Vagina (tissue), 2 donors: ENCODE measurements at regions not wholly inside any gene's neighbourhood (a gene's known extent, or its start where the extent isn't known, plus 50 kb on each side); places are given as distances from the start of the nearest gene placed in this dataset.
"Not testable (repeated sequence)": the region's sequence is repeated elsewhere in the genome, so short reads cannot be mapped to it uniquely, and the experiment has no call there.

Experiments
- DNase-seq, 2 donors: peaks; one replicate each; pipeline ENCODE4 v3.0.0-alpha.2; 2017; ENCODE audit errors: extremely low spot score in 2 of 2
- H3K27ac ChIP-seq: fragments of 200-600 bp; sonication (generic); one replicate; pipeline ENCODE4 v1.5.1; 2019
- H3K27me3 ChIP-seq: fragments of 200-600 bp; sonication (generic); one replicate; pipeline ENCODE4 v1.5.1; 2019
- H3K36me3 ChIP-seq, 2 donors: fragments of 200-600 bp; sonication (generic); one replicate each; pipeline ENCODE4 v1.5.1; 2017 to 2019
- H3K4me1 ChIP-seq: fragments of 200-600 bp; sonication (generic); one replicate; pipeline ENCODE4 v1.5.1; 2019
- H3K4me3 ChIP-seq, 2 donors: fragments of 200-600 bp; sonication (generic); 1 replicate in 1 of 2; 2 replicates in 1 of 2; pipeline ENCODE4 v1.5.1; 2016 to 2019
- H3K9me3 ChIP-seq: fragments of 200-600 bp; sonication (generic); one replicate; pipeline ENCODE4 v1.5.1; 2019
- POLR2A ChIP-seq, 2 donors: fragments of 450-650 bp; IDR thresholded peaks; one replicate each; pipeline ENCODE4 v1.6.1; 2017; ENCODE audit warnings: antibody characterized with exemption in 2 of 2, mild to moderate bottlenecking in 2 of 2, moderate library complexity in 2 of 2
- POLR2AphosphoS5 ChIP-seq, 2 donors: sonication (generic); formaldehyde crosslinking; IDR thresholded peaks; one replicate each; pipeline ENCODE4 v1.9.0; 2017; ENCODE audit warnings: antibody characterized with exemption in 2 of 2, mild to moderate bottlenecking in 2 of 2, low read depth in 1 of 2; ENCODE audit not compliant: insufficient read depth in 1 of 2
- intact Hi-C: fragments of 100-400 bp; cut with DNase I; formaldehyde crosslinking; loops from one replicate; pipeline ENCODE4 v1.15.1; 2023
- TF ChIP-seq, protein P1 (sequence below), 3 experiments: fragments of 450-650 bp in 2 of 3; fragments of 200-600 bp in 1 of 3; sonication (generic) in 1 of 3; IDR thresholded peaks; one replicate each; pipeline ENCODE4 v1.5.1; 2017 to 2019; ENCODE audit warnings: antibody characterized with exemption in 3 of 3, mild to moderate bottlenecking in 2 of 3, moderate library complexity in 2 of 3

DNA sequence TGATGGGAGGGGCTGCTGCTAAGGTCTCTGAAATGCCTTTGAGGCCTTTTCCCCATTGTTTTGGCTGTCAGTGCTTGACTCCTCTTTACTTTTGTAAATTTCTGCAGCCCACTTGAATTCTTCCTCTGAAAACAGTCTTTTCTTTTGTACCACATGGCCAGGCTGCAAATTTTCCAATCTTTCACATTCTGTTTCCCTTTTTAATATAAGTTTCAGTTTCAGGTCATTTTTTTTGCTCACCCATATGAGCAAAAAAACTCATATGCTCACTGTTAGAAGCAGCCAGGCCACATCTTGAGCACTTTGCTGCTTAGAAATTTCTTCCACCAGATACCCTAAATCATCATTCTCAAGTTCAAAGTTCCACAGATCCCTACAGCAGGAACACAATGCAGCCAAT is 234.6 kb upstream of the ADRA1B start:
- no peak for DNase-seq
- Histone ChIP-seq H3K4me3 (no peak overlapping the region), H3K27ac (no peak overlapping the region), H3K36me3 (no peaks in the 10 kb centered on the region), H3K27me3 (no peaks in the 10 kb centered on the region), H3K9me3 (no peaks in the 10 kb centered on the region), H3K4me1 (no peaks in the 10 kb centered on the region)
- intact Hi-C loops = no loop called here
- TF ChIP-seq POLR2A (IDR thresholded peaks at IDR 0.05) (no peak), POLR2AphosphoS5 (IDR thresholded peaks at IDR 0.05; ENCODE audit: insufficient read depth in 1 of 2, low read depth in 1 of 2) (no peak)
- TF ChIP-seq, protein P1, sequence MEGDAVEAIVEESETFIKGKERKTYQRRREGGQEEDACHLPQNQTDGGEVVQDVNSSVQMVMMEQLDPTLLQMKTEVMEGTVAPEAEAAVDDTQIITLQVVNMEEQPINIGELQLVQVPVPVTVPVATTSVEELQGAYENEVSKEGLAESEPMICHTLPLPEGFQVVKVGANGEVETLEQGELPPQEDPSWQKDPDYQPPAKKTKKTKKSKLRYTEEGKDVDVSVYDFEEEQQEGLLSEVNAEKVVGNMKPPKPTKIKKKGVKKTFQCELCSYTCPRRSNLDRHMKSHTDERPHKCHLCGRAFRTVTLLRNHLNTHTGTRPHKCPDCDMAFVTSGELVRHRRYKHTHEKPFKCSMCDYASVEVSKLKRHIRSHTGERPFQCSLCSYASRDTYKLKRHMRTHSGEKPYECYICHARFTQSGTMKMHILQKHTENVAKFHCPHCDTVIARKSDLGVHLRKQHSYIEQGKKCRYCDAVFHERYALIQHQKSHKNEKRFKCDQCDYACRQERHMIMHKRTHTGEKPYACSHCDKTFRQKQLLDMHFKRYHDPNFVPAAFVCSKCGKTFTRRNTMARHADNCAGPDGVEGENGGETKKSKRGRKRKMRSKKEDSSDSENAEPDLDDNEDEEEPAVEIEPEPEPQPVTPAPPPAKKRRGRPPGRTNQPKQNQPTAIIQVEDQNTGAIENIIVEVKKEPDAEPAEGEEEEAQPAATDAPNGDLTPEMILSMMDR (IDR thresholded peaks at IDR 0.05) = no peak

DNA sequence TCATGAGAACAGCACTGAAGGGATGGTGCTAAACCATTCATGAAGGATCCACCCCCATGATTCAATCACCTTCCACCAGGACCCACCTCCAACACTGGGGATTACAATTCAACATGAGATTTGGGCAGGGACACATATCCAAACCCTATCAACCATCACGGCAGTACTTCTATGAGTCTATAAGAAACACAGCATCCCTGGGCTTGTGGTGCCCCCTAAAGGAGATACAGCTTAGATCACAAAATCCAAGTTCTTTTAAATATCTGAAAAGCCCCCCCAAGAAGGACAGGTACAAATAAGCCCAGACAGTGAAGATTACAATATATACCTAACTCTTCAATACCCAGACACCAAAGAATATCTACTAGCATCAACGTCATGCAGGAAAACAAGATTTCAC is 233.7 kb upstream of the ADRA1B start:
- no peaks in the 10 kb centered on the region for H3K36me3 ChIP-seq
- no peak for DNase-seq
- TF ChIP-seq POLR2A (IDR thresholded peaks at IDR 0.05) (no peak), POLR2AphosphoS5 (IDR thresholded peaks at IDR 0.05; ENCODE audit: insufficient read depth in 1 of 2, low read depth in 1 of 2) (no peak)
- TF ChIP-seq, protein P1 (IDR thresholded peaks at IDR 0.05) = no peak
- H3K4me3 ChIP-seq = no peak overlapping the region
- H3K9me3 ChIP-seq = no peaks in the 10 kb centered on the region
- no peaks in the 10 kb centered on the region for H3K27me3 ChIP-seq
- no peak overlapping the region for H3K27ac ChIP-seq
- no peaks in the 10 kb centered on the region for H3K4me1 ChIP-seq
- intact Hi-C loops = no loop called here

DNA sequence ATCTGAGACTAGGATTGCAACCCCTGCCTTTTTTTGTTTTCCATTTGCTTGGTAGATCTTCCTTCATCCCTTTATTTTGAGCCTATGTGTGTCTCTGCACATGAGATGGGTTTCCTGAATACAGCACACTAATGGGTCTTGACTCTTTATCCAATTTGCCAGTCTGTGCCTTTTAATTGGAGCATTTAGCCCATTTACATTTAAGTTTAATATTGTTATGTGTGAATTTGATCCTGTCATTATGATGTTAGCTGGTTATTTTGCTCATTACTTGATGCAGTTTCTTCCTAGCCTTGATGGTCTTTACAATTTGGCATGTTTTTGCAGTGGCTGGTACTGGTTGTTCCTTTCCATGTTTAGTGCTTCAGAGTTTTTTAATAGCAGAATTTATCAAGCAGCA is 228.4 kb upstream of the ADRA1B start:
- H3K9me3 ChIP-seq, H3K27me3 ChIP-seq, H3K4me1 ChIP-seq, H3K4me3 ChIP-seq, H3K36me3 ChIP-seq, H3K27ac ChIP-seq, DNase-seq, intact Hi-C loops: not testable (repeated sequence)

DNA sequence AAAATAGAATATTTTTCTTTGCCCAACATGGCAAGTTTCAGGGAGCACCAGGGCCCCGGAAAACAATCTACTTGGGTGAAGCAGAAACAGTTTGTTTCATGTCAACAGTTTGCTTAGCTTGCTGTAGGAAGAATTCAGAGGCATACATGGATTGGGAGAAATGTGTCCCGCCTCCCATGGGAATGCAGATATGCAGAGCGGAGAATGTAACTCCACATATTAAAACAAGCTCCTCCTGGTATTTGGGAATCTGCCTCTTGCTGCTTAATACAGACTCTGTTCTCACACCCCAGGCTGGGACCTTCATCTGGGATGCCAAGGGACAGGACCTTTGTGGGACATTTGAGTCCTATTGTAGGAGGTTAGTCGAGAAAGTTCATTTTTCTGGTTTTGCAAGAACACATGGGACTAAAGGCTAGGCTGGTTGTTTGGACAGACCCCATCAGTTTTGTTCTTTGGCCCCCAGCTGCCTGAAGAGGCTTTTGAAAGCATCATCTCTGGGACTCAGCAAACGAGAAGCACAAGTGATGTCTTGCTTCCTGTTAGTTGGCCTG is 220.5 kb upstream of the ADRA1B start:
- TF ChIP-seq POLR2AphosphoS5 (IDR thresholded peaks at IDR 0.05; ENCODE audit: insufficient read depth in 1 of 2, low read depth in 1 of 2) (no peak), POLR2A (IDR thresholded peaks at IDR 0.05) (no peak)
- TF ChIP-seq, protein P1 (IDR thresholded peaks at IDR 0.05) = no peak
- Histone ChIP-seq H3K27me3 (no peaks in the 10 kb centered on the region), H3K4me3 (no peak overlapping the region), H3K27ac (no peak overlapping the region), H3K9me3 (no peaks in the 10 kb centered on the region), H3K36me3 (no peaks in the 10 kb centered on the region), H3K4me1 (no peaks in the 10 kb centered on the region)
- intact Hi-C loops = no loop called here
- no peak for DNase-seq

DNA sequence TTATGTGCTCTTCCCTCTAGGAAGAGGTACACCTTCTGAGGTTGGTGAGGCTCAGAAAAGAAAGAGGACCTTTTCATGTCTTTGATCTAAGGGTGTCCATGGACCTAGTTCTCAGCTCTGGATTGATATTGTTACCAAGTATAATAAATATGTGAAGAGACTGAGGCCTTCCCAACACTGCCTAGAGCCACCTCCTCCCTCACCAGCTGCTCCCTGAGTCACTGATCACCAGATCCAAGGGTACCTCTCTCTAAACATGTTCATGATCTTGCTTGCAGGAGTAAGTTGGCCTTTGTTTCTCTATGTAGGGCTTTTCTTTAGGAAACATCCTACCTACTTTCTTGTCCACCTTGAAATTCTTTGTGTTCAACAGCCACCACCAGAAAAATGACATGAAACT is 218.8 kb upstream of the ADRA1B start:
- intact Hi-C loops = no loop called here
- no peaks in the 10 kb centered on the region for H3K9me3 ChIP-seq
- H3K27me3 ChIP-seq = no peaks in the 10 kb centered on the region
- DNase-seq = no peak
- no peaks in the 10 kb centered on the region for H3K36me3 ChIP-seq
- H3K4me3 ChIP-seq = no peak overlapping the region
- TF ChIP-seq, protein P1 (IDR thresholded peaks at IDR 0.05) = no peak
- TF ChIP-seq POLR2AphosphoS5 (IDR thresholded peaks at IDR 0.05; ENCODE audit: insufficient read depth in 1 of 2, low read depth in 1 of 2) = no peak
- TF ChIP-seq POLR2A (IDR thresholded peaks at IDR 0.05) = no peak
- H3K27ac ChIP-seq = no peak overlapping the region
- no peaks in the 10 kb centered on the region for H3K4me1 ChIP-seq
